GM12878 (cell line): ENCODE measurements at regions not wholly inside any gene's neighbourhood (a gene's known extent, or its start where the extent isn't known, plus 50 kb on each side); places are given as distances from the start of the nearest gene placed in this dataset.

ENCODE experiments used
- ATAC-seq: fragments of 200-7000 bp; cut with Tn5 transposase; 3 replicates; pipeline ENCODE4 v1.9.1; 2020; ENCODE audit warnings: mild to moderate bottlenecking, moderate library complexity
- BruUV-seq: library from RNA; stranded (reverse); fragments of 400-500 nt; replicated peaks from 2 replicates; lab custom pipeline; 2021; lab: Mats Ljungman, UMichigan
- CTCF ChIA-PET: fragments of 300-600 bp; sonication (Branson Sonifier 250); formaldehyde crosslinking; extraction: SDS; loops from one replicate; lab custom pipeline; 2021; ENCODE audit warnings: inconsistent platforms; lab: Yijun Ruan, JAX
- POLR2A ChIA-PET: fragments of 350-600 bp; formaldehyde crosslinking; extraction: SDS; loops from one replicate; lab custom pipeline; 2021; ENCODE audit warnings: inconsistent platforms; lab: Charles Lee
- RAD21 ChIA-PET: fragments of 300-600 bp; sonication (Branson Sonifier 250); formaldehyde crosslinking; loops from one replicate; lab custom pipeline; 2023; ENCODE audit warnings: antibody characterized with exemption; ENCODE audit not compliant: unreplicated experiment; lab: Charles Lee
- SMC1A ChIA-PET: fragments of 300-600 bp; sonication (Branson Sonifier 250); formaldehyde crosslinking; loops from one replicate; lab custom pipeline; 2023; ENCODE audit not compliant: unreplicated experiment, uncharacterized antibody; lab: Charles Lee
- DNase-seq: peaks from one replicate; pipeline ENCODE4 v3.0.0-alpha.2; 2011; ENCODE audit warnings: low read depth, low spot score
- FAIRE-seq: peaks from 3 replicates; lab custom pipeline; 2011; peaks lifted over from hg19 to GRCh38; lab: Jason Lieb, UNC
- H2AFZ ChIP-seq: 2 replicates; pipeline ENCODE4 v1.6.0; 2011; ENCODE audit warnings: low read depth, low read length, control low read depth; ENCODE audit not compliant: control insufficient read depth
- H3K27ac ChIP-seq: 2 replicates; pipeline ENCODE4 v1.5.1; 2011; ENCODE audit warnings: control low read depth; ENCODE audit not compliant: control insufficient read depth, insufficient read depth
- H3K27me3 ChIP-seq, 2 experiments: replicated peaks in 1 of 2; 2 replicates each; pipeline versions ENCODE4 v1.6.0 to v1.6.1; 2011; ENCODE audit warnings: low read length in 1 of 2; ENCODE audit not compliant: control insufficient read depth in 2 of 2, insufficient read depth in 2 of 2
- H3K36me3 ChIP-seq, 2 experiments: 2 replicates each; pipeline ENCODE4 v1.5.1; 2011; ENCODE audit warnings: low read length in 1 of 2; ENCODE audit not compliant: control insufficient read depth in 2 of 2, insufficient read depth in 2 of 2
- H3K4me1 ChIP-seq: 2 replicates; pipeline ENCODE4 v1.6.1; 2011; ENCODE audit warnings: mild to moderate bottlenecking, low read length, moderate library complexity, mixed read lengths; ENCODE audit not compliant: control insufficient read depth, insufficient read depth
- H3K4me2 ChIP-seq: 2 replicates; pipeline ENCODE4 v1.6.0; 2011; ENCODE audit warnings: control low read depth; ENCODE audit not compliant: control insufficient read depth, insufficient read depth
- H3K4me3 ChIP-seq: fragments of 200-600 bp; sonication (generic); 2 replicates; pipeline ENCODE4 v1.5.1; 2016
- H3K79me2 ChIP-seq: 2 replicates; pipeline ENCODE4 v1.6.0; 2011; ENCODE audit warnings: low read length; ENCODE audit not compliant: control insufficient read depth, insufficient read depth
- H3K9ac ChIP-seq: 2 replicates; pipeline ENCODE4 v1.8.0; 2011; ENCODE audit warnings: low read length, control low read depth, mixed read lengths; ENCODE audit not compliant: control insufficient read depth, insufficient read depth
- H3K9me3 ChIP-seq: replicated peaks from 3 replicates; pipeline ENCODE4 v1.5.1; 2011; ENCODE audit warnings: mild to moderate bottlenecking, low read length; ENCODE audit not compliant: control insufficient read depth, insufficient read depth
- H4K20me1 ChIP-seq: 2 replicates; pipeline ENCODE4 v1.6.0; 2011; ENCODE audit not compliant: control insufficient read depth, insufficient read depth
- BCL3 ChIP-seq: IDR thresholded peaks from 2 replicates; pipeline ENCODE4 v1.6.1; 2011; ENCODE audit warnings: borderline replicate concordance, low read depth, mild to moderate bottlenecking, moderate library complexity, low read length; ENCODE audit not compliant: insufficient read depth, poor library complexity, severe bottlenecking
- CBX3 ChIP-seq: fragments of 200-600 bp; sonication (generic); IDR thresholded peaks from 2 replicates; pipeline ENCODE4 v1.6.1; 2016; ENCODE audit warnings: low read depth, borderline replicate concordance
- CHD4 ChIP-seq: fragments of 200-600 bp; sonication (generic); IDR thresholded peaks from 2 replicates; pipeline ENCODE4 v1.6.1; 2016; ENCODE audit warnings: mild to moderate bottlenecking
- ELK1 ChIP-seq: IDR thresholded peaks from 2 replicates; pipeline ENCODE4 v1.6.1; 2012; ENCODE audit warnings: low read depth, low read length, improper control_type of control experiment
- IRF4 ChIP-seq: IDR thresholded peaks from 2 replicates; pipeline ENCODE4 v1.6.1; 2011; ENCODE audit warnings: low read depth, low read length
- MEF2B ChIP-seq: fragments of 450-650 bp; IDR thresholded peaks from 2 replicates; pipeline ENCODE4 v1.6.1; 2018; ENCODE audit warnings: mild to moderate bottlenecking, moderate library complexity; ENCODE audit not compliant: partially characterized antibody, poor library complexity, severe bottlenecking
- NR2C1 ChIP-seq: fragments of 450-650 bp; IDR thresholded peaks from 2 replicates; pipeline ENCODE4 v1.6.1; 2017; ENCODE audit warnings: antibody characterized with exemption, mild to moderate bottlenecking, moderate library complexity
- SUPT20H ChIP-seq: IDR thresholded peaks from 2 replicates; pipeline ENCODE4 v1.6.1; 2011; ENCODE audit warnings: low read depth, mild to moderate bottlenecking, low read length, moderate library complexity, borderline replicate concordance; ENCODE audit not compliant: control insufficient read depth
- ZBTB11 ChIP-seq: fragments of 450-650 bp; formaldehyde crosslinking; IDR thresholded peaks from 2 replicates; pipeline ENCODE4 v1.5.0; 2022; ENCODE audit warnings: mild to moderate bottlenecking, missing genetic modification characterization
- WGBS: methylation state at CpG from one replicate; pipeline ENCODE4 v1.1.6; 2016; ENCODE audit warnings: low lambda C conversion rate; ENCODE audit not compliant: insufficient replicate concordance, insufficient coverage; ENCODE audit errors: missing lambda C conversion rate; 5-methylcytosine and 5-hydroxymethylcytosine counted together
- in situ Hi-C: fragments of 300-500 bp; cut with MboI; formaldehyde crosslinking; loops from 9 replicates; pipeline ENCODE4 v1.14.3; 2018; ENCODE audit warnings: mixed read lengths
- intact Hi-C: fragments of 100-400 bp; cut with micrococcal nuclease; formaldehyde crosslinking; loops from one replicate; pipeline ENCODE4 v1.14.2; 2022; ENCODE audit not compliant: unreplicated experiment

GRCh38 chr4:72827968-72828367 is 241.5 kb downstream of the COX18 start:
- Histone ChIP-seq H3K4me2 (no peak overlapping the region), H3K79me2 (no peaks in the 10 kb centered on the region), H3K27me3 (no peaks in the 10 kb centered on the region), H3K9me3 (no peaks in the 10 kb centered on the region), H3K9ac (no peak overlapping the region), H3K4me1 (no peaks in the 10 kb centered on the region), H3K4me3 (no peak overlapping the region), H2AFZ (no peak overlapping the region), H3K36me3 (no peaks in the 10 kb centered on the region), H4K20me1 (no peaks in the 10 kb centered on the region), H3K27ac (no peak overlapping the region)
- DNase-seq (no peak), FAIRE-seq (no peak), ATAC-seq (no peak)
- TF ChIP-seq NR2C1 (no peak), ELK1 (no peak), IRF4 (no peak), SUPT20H (no peak), CBX3 (no peak)
- intact Hi-C loops (no loop called here), in situ Hi-C loops (no loop called here)
- RAD21 ChIA-PET, result no interaction called here
- BruUV-seq, result no TSS peak
- CTCF ChIA-PET, result no interaction called here
- POLR2A ChIA-PET, result no interaction called here
- WGBS, result 0% methylated on average over 1 of the region's 1 CpG
- SMC1A ChIA-PET, result no interaction called here

GRCh38 chr4:72820107-72820506 is 249.4 kb downstream of the COX18 start:
- POLR2A ChIA-PET, result no interaction called here
- no peak overlapping the region for H3K27ac ChIP-seq
- H3K9me3 ChIP-seq, result no peaks in the 10 kb centered on the region
- no TSS peak for BruUV-seq
- intact Hi-C loops (no loop called here), in situ Hi-C loops (no loop called here)
- H3K4me2 ChIP-seq, result no peak overlapping the region
- DNase-seq, result no peak
- RAD21 ChIA-PET, result no interaction called here
- no peaks in the 10 kb centered on the region for H3K4me1 ChIP-seq
- no peaks in the 10 kb centered on the region for H3K36me3 ChIP-seq
- FAIRE-seq, result no peak
- ATAC-seq, result no peak
- no peaks in the 10 kb centered on the region for H3K79me2 ChIP-seq
- no peaks in the 10 kb centered on the region for H3K27me3 ChIP-seq
- no peak overlapping the region for H3K4me3 ChIP-seq
- SMC1A ChIA-PET, result no interaction called here
- no peaks in the 10 kb centered on the region for H4K20me1 ChIP-seq
- no peak overlapping the region for H3K9ac ChIP-seq
- CTCF ChIA-PET, result no interaction called here
- H2AFZ ChIP-seq, result no peak overlapping the region
- TF ChIP-seq BCL3 (no peak), ZBTB11 (no peak), MEF2B (no peak), CHD4 (no peak)
